ENCODE measurements at regions not wholly inside any gene's neighbourhood (a gene's known extent, or its start where the extent isn't known, plus 50 kb on each side); places are given as distances from the start of the nearest gene placed in this dataset.

GRCh38 chr12:93191423-93191822 is 186.3 kb upstream of the NUDT4 start:
- no peak overlapping the region for H2AFZ ChIP-seq (ENCODE audit: low read depth, low read length)
- H3K9me3 ChIP-seq (ENCODE audit: low read length), result peaks cover 2% of the 10 kb centered on the region
- no peaks in the 10 kb centered on the region for H3K27me3 ChIP-seq (ENCODE audit: insufficient read depth, low read length)
- H3K4me1 ChIP-seq (ENCODE audit: insufficient read depth, low read length), result no peaks in the 10 kb centered on the region
- H3K4me3 ChIP-seq (ENCODE audit: low read length), result no peak overlapping the region
- no peaks in the 10 kb centered on the region for H3K36me3 ChIP-seq (ENCODE audit: insufficient read depth, low read length)

GRCh38 chr12:93191956-93192355 is 185.8 kb upstream of the NUDT4 start:
- Histone ChIP-seq H3K9me3 (ENCODE audit: low read length) (peaks cover 2% of the 10 kb centered on the region), H3K36me3 (ENCODE audit: insufficient read depth, low read length) (no peaks in the 10 kb centered on the region), H2AFZ (ENCODE audit: low read depth, low read length) (no peak overlapping the region), H3K27me3 (ENCODE audit: insufficient read depth, low read length) (no peaks in the 10 kb centered on the region), H3K4me3 (ENCODE audit: low read length) (no peak overlapping the region), H3K4me1 (ENCODE audit: insufficient read depth, low read length) (no peaks in the 10 kb centered on the region)

- H3K4me3 ChIP-seq (ENCODE audit: low read length), result no peak overlapping the region
- H3K4me1 ChIP-seq (ENCODE audit: insufficient read depth, low read length), result no peaks in the 10 kb centered on the region
- no peak overlapping the region for H2AFZ ChIP-seq (ENCODE audit: low read depth, low read length)
- H3K27me3 ChIP-seq (ENCODE audit: insufficient read depth, low read length), result no peaks in the 10 kb centered on the region
- H3K9me3 ChIP-seq (ENCODE audit: low read length), result peaks cover 2% of the 10 kb centered on the region
- H3K36me3 ChIP-seq (ENCODE audit: insufficient read depth, low read length), result no peaks in the 10 kb centered on the region
Measured at GRCh38 chr12:93192878-93193277, 184.8 kb upstream of the NUDT4 start.

- Histone ChIP-seq H3K4me3 (ENCODE audit: low read length) (no peak overlapping the region), H3K36me3 (ENCODE audit: insufficient read depth, low read length) (no peaks in the 10 kb centered on the region), H3K27me3 (ENCODE audit: insufficient read depth, low read length) (no peaks in the 10 kb centered on the region), H2AFZ (ENCODE audit: low read depth, low read length) (no peak overlapping the region), H3K9me3 (ENCODE audit: low read length) (peaks cover 2% of the 10 kb centered on the region), H3K4me1 (ENCODE audit: insufficient read depth, low read length) (no peaks in the 10 kb centered on the region)
Measured at GRCh38 chr12:93195511-93195910, 182.2 kb upstream of the NUDT4 start.

DNA sequence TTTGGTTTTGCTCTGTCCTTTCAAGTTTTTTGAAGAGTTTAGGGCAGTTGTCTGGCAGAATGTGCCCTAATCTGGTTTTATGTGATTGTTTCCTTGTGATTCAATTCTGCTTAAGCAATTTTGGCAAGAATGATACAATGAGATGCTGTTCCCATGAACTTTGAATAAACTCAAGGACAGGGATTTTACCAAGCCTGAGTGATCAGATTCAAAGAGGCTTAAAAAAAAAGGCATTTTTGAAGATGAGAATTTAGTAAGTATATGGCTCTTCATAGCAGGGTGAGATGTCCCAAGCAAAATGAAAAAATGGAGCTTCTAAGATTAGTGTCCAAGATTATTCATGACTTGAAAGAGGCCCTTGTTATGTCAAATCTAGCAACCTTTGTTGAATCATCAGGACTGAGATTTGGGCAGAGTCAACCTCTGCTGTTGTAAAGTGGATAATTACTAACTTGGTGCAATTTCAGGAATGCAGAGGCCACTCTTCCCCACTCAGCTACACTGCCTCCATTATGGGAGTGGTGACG is 180.6 kb upstream of the NUDT4 start:
- Histone ChIP-seq H3K27me3 (ENCODE audit: insufficient read depth, low read length) (no peaks in the 10 kb centered on the region), H2AFZ (ENCODE audit: low read depth, low read length) (no peak overlapping the region), H3K4me3 (ENCODE audit: low read length) (no peak overlapping the region), H3K4me1 (ENCODE audit: insufficient read depth, low read length) (no peaks in the 10 kb centered on the region), H3K36me3 (ENCODE audit: insufficient read depth, low read length) (no peaks in the 10 kb centered on the region), H3K9me3 (ENCODE audit: low read length) (peaks cover 2% of the 10 kb centered on the region)

- Histone ChIP-seq H3K4me1 (ENCODE audit: insufficient read depth, low read length) (no peaks in the 10 kb centered on the region), H2AFZ (ENCODE audit: low read depth, low read length) (no peak overlapping the region), H3K4me3 (ENCODE audit: low read length) (no peak overlapping the region), H3K36me3 (ENCODE audit: insufficient read depth, low read length) (no peaks in the 10 kb centered on the region), H3K27me3 (ENCODE audit: insufficient read depth, low read length) (peaks cover 2% of the 10 kb centered on the region), H3K9me3 (ENCODE audit: low read length) (peaks cover 2% of the 10 kb centered on the region)
Measured at GRCh38 chr12:93198086-93198485, 179.6 kb upstream of the NUDT4 start.

DNA sequence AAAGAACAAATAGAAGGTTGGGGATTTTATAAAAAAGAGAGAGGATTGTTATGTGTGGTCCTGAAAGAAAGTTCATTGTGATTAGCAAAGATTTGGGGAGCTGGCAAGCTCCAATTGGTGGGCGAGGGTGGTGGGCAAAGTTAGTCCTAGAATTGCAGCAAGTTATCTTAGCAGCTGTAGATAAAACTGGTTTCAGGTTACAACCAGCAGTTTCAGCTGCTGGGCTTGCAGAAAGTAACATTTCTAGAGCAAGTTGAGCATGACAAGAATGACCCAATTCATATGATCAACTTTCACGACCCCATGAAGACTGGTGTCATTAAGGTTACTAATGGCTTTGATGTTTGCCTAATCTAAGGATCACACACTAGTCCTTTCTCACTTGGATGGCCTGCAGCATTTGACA is 177.9 kb upstream of the NUDT4 start:
- no peak overlapping the region for H3K4me3 ChIP-seq (ENCODE audit: low read length)
- no peak overlapping the region for H2AFZ ChIP-seq (ENCODE audit: low read depth, low read length)
- peaks cover 2% of the 10 kb centered on the region for H3K27me3 ChIP-seq (ENCODE audit: insufficient read depth, low read length)
- H3K4me1 ChIP-seq (ENCODE audit: insufficient read depth, low read length), result no peaks in the 10 kb centered on the region
- no peaks in the 10 kb centered on the region for H3K36me3 ChIP-seq (ENCODE audit: insufficient read depth, low read length)
- no peaks in the 10 kb centered on the region for H3K9me3 ChIP-seq (ENCODE audit: low read length)

GRCh38 chr12:93200291-93200917 is 177.3 kb upstream of the NUDT4 start:
- Histone ChIP-seq H3K36me3 (ENCODE audit: insufficient read depth, low read length) (no peaks in the 10 kb centered on the region), H3K9me3 (ENCODE audit: low read length) (no peaks in the 10 kb centered on the region), H3K4me1 (ENCODE audit: insufficient read depth, low read length) (no peaks in the 10 kb centered on the region), H3K4me3 (ENCODE audit: low read length) (no peak overlapping the region), H3K27me3 (ENCODE audit: insufficient read depth, low read length) (peaks cover 2% of the 10 kb centered on the region), H2AFZ (ENCODE audit: low read depth, low read length) (no peak overlapping the region)

DNA sequence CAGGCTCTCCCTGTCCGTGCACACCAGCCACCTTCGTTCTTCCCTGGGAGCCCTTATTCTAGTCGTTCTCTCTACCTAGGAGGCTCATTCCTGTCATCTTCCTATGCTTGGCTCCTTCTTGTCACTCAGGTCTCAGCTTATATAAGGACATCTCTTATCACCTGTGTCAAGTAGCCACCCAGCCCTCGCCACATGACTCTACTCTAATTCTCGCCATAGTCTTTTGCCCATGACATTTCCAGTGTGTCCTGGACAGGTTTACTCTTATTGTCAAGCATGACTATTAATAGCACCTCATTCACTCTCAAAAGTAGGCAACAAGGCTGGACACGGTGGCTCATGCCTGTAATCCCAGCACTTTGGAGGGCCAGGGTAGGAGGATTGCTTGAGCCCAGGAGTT is 175.7 kb upstream of the NUDT4 start:
- H3K27me3 ChIP-seq (ENCODE audit: insufficient read depth, low read length), result peaks cover 2% of the 10 kb centered on the region
- no peaks in the 10 kb centered on the region for H3K36me3 ChIP-seq (ENCODE audit: insufficient read depth, low read length)
- no peak overlapping the region for H3K4me3 ChIP-seq (ENCODE audit: low read length)
- no peaks in the 10 kb centered on the region for H3K4me1 ChIP-seq (ENCODE audit: insufficient read depth, low read length)
- H2AFZ ChIP-seq (ENCODE audit: low read depth, low read length), result no peak overlapping the region
- no peaks in the 10 kb centered on the region for H3K9me3 ChIP-seq (ENCODE audit: low read length)

- Histone ChIP-seq H3K27me3 (ENCODE audit: insufficient read depth, low read length) (peaks cover 2% of the 10 kb centered on the region), H3K4me1 (ENCODE audit: insufficient read depth, low read length) (no peaks in the 10 kb centered on the region), H2AFZ (ENCODE audit: low read depth, low read length) (no peak overlapping the region), H3K9me3 (ENCODE audit: low read length) (no peaks in the 10 kb centered on the region), H3K36me3 (ENCODE audit: insufficient read depth, low read length) (no peaks in the 10 kb centered on the region), H3K4me3 (ENCODE audit: low read length) (no peak overlapping the region)
Measured at GRCh38 chr12:93202688-93203087, 175.0 kb upstream of the NUDT4 start.

- H3K4me1 ChIP-seq (ENCODE audit: insufficient read depth, low read length), result no peaks in the 10 kb centered on the region
- no peak overlapping the region for H3K4me3 ChIP-seq (ENCODE audit: low read length)
- H3K27me3 ChIP-seq (ENCODE audit: insufficient read depth, low read length), result peaks cover 2% of the 10 kb centered on the region
- H3K36me3 ChIP-seq (ENCODE audit: insufficient read depth, low read length), result no peaks in the 10 kb centered on the region
- H3K9me3 ChIP-seq (ENCODE audit: low read length), result no peaks in the 10 kb centered on the region
- H2AFZ ChIP-seq (ENCODE audit: low read depth, low read length), result no peak overlapping the region
Measured at GRCh38 chr12:93203361-93203760, 174.4 kb upstream of the NUDT4 start.

DNA sequence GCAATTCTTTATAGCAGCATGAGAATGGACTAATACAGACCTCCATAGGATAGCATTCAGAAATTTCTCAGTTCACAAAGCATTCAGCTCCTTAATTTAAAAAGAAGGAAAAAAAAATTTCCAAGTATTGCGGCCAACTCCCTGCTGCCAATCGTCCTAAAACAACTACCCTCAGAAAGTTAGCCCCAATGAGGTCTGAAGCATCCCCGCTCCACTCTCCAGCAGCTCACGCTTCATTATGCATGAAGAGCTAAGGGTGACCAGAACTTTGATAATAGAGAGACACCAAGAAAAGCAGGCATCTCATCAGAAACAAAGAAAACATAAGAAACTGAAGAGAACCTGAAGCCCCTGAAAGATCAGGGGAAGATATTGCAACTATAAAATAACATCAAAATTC is 172.8 kb upstream of the NUDT4 start:
- H3K4me1 ChIP-seq (ENCODE audit: insufficient read depth, low read length), result no peaks in the 10 kb centered on the region
- H3K27me3 ChIP-seq (ENCODE audit: insufficient read depth, low read length), result peaks cover 2% of the 10 kb centered on the region
- no peak overlapping the region for H3K4me3 ChIP-seq (ENCODE audit: low read length)
- no peaks in the 10 kb centered on the region for H3K9me3 ChIP-seq (ENCODE audit: low read length)
- H2AFZ ChIP-seq (ENCODE audit: low read depth, low read length), result no peak overlapping the region
- H3K36me3 ChIP-seq (ENCODE audit: insufficient read depth, low read length), result no peaks in the 10 kb centered on the region

DNA sequence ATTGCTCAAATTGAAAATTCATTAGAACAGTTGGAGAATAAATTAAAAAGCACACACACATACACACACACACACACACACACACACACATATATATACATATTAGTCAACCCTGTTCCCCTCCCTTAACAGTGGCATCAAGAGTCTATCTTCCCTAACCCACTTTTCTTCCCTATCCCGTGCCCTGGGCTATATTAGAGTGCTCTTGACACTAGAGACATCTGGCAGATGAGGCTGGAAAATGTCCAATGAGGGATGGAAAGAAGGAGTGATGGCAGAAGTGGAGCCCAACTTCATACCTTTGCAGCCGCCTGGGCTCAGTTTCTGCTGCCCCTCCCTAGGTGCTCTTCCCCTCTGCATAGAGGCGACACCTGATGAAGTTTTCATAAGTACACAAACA is 172.4 kb upstream of the NUDT4 start:
- H3K9me3 ChIP-seq (ENCODE audit: low read length), result no peaks in the 10 kb centered on the region
- H3K4me3 ChIP-seq (ENCODE audit: low read length), result no peak overlapping the region
- H2AFZ ChIP-seq (ENCODE audit: low read depth, low read length), result no peak overlapping the region
- no peaks in the 10 kb centered on the region for H3K4me1 ChIP-seq (ENCODE audit: insufficient read depth, low read length)
- peaks cover 2% of the 10 kb centered on the region for H3K27me3 ChIP-seq (ENCODE audit: insufficient read depth, low read length)
- no peaks in the 10 kb centered on the region for H3K36me3 ChIP-seq (ENCODE audit: insufficient read depth, low read length)

- Histone ChIP-seq H3K9me3 (ENCODE audit: low read length) (no peaks in the 10 kb centered on the region), H3K4me3 (ENCODE audit: low read length) (no peak overlapping the region), H3K36me3 (ENCODE audit: insufficient read depth, low read length) (no peaks in the 10 kb centered on the region)
Measured at GRCh38 chr12:93208011-93208410, 169.7 kb upstream of the NUDT4 start.

More at GRCh38 chr12:93208011-93208410, 169.7 kb upstream of the NUDT4 start:
- no peaks in the 10 kb centered on the region for H3K27me3 ChIP-seq (ENCODE audit: insufficient read depth, low read length)
- no peaks in the 10 kb centered on the region for H3K4me1 ChIP-seq (ENCODE audit: insufficient read depth, low read length)
- no peak overlapping the region for H2AFZ ChIP-seq (ENCODE audit: low read depth, low read length)

Measured in neuron (in vitro differentiated cells).